ENCODE measurements at regions not wholly inside any gene's neighbourhood (a gene's known extent, or its start where the extent isn't known, plus 50 kb on each side); places are given as distances from the start of the nearest gene placed in this dataset.

- TF ChIP-seq ISL1 (CRISPR knock-in tag; IDR thresholded peaks at IDR 0.05) (no peak), GLIS3 (CRISPR knock-in tag; IDR thresholded peaks at IDR 0.05) (no peak), TCF4 (CRISPR knock-in tag; IDR thresholded peaks at IDR 0.05; ENCODE audit: borderline replicate concordance) (no peak), TSHZ2 (CRISPR knock-in tag; IDR thresholded peaks at IDR 0.05) (no peak), ZFP3 (CRISPR knock-in tag; IDR thresholded peaks at IDR 0.05) (no peak), TOX (CRISPR knock-in tag; IDR thresholded peaks at IDR 0.05; ENCODE audit: borderline replicate concordance) (no peak), PATZ1 (CRISPR knock-in tag; IDR thresholded peaks at IDR 0.05; ENCODE audit: borderline replicate concordance) (no peak), ARNTL (CRISPR knock-in tag; IDR thresholded peaks at IDR 0.05; ENCODE audit: borderline replicate concordance, low read depth) (no peak)
Measured at GRCh38 chr7:96636342-96636860, 73.2 kb downstream of the SEM1 start.
